ENCODE measurements at regions not wholly inside any gene's neighbourhood (a gene's known extent, or its start where the extent isn't known, plus 50 kb on each side); places are given as distances from the start of the nearest gene placed in this dataset.
A peak's percentile ranks its signal among the peaks of the same experiment; 100 is the strongest.

DNA sequence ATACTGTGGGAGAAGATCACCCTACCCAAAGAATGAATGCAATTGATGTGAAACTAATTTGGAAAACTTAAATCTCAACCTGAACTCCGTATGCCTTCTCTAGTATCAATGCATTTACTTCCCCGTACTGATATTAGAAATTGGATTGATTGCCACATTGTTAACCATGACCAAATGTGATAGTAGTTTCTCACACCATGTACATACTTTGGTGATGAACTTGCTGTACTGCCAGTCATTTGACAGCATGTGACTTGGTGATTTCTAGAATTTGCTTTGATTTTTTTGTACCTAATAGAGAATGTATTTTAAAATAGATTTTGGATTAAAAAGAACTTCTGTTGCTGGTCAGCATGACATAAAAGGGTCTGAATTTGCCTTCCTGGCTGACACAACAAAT, 579.8 kb upstream of the TMEM132C start:
- ATAC-seq = no peak
- DNase-seq (ENCODE audit: low spot score) = no peak
- intact Hi-C loops (cut with DNase I) = no loop called here

GRCh38 chr12:127688906-127689428, 578.0 kb upstream of the TMEM132C start:
- DNase-seq (ENCODE audit: low spot score) (no peak), ATAC-seq (no peak)
- intact Hi-C loops (cut with DNase I) = no loop called here

- no peak for ATAC-seq
- intact Hi-C loops (cut with DNase I) = no loop called here
- DNase-seq (ENCODE audit: low spot score) = no peak
These were observed 576.8 kb upstream of the TMEM132C start for GRCh38 chr12:127690161-127690560.

DNA sequence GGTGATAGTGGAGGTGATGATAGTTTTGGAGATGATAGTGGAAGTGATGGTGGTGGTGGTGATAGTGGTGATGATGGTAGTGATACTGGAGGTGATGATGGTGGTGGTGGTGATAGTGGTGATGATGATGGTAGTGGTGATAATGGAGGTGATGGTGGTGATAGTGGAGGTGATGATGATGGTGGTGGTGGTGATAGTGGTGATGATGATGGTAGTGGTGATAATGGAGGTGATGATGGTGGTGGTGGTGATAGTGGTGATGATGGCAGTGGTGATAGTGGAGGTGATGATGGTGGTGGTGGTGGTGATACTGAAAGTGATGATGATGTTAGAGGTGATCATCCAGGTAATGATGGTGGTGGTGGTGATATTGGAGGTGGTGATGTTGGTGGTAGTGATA, 570.0 kb upstream of the TMEM132C start:
- intact Hi-C loops (cut with DNase I) = no loop called here
- ATAC-seq = peak; percentile 30
- no peak for DNase-seq (ENCODE audit: low spot score)

DNA sequence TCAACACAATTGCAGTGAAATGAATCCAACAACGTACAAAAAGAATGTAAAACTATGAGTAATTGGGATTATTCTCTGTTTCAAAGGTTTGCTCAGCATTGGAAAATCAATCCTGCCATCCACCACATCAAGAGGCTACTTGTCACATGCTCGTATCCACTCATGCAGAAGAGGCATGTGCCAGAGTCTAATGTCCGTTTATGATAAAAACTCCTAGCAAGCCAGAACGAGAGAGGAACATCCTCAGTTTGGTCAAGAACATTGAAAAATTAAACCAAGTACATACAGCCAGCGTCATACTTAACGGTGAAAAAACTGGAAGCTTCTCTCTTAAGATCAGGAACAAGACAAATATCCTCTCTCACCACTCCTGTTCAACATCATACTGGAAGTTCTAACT, 563.9 kb upstream of the TMEM132C start:
- intact Hi-C loops (cut with DNase I) = no loop called here
- DNase-seq (ENCODE audit: low spot score) (no peak), ATAC-seq (no peak)

DNA sequence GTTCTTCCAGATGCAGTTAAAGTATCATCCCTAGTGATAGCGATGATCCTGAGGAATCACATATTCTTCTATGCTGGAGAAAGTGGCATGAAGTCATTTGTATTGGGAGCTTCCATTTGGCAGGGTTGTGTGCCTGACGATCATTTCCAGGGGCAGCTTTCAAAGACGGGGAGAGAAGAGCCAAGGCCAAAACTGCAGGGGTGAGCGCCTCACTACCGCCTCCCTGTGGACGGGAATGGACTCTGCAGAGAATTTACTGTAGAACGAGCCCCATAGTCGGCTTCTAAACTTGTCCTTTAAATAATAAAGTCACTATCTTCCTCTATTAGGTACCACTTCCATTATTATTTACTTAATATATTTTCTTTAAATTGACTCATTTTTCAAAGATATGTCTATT, 555.9 kb upstream of the TMEM132C start:
- intact Hi-C loops (cut with DNase I) = no loop called here
- ATAC-seq (no peak), DNase-seq (ENCODE audit: low spot score) (no peak)

DNA sequence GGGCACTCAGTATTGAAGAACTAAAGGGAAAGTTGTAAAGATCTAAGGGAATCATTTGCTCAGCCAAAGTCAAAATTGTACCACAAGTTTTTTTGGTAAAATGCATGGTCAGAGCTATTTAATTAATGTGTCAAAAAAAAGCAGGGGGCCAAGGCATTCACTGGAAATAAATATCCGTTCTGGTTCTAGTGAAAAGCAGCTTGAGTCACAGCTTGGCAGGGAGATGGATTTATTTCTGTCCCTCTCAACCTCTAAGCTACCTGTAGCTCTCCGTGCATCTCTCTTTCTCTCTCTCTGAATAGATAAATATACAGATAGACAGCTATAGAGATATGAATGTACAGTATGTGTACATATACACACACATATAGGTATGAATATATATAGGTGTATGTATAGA, 554.4 kb upstream of the TMEM132C start:
- ATAC-seq (no peak), DNase-seq (ENCODE audit: low spot score) (no peak)
- intact Hi-C loops (cut with DNase I) = no loop called here

DNA sequence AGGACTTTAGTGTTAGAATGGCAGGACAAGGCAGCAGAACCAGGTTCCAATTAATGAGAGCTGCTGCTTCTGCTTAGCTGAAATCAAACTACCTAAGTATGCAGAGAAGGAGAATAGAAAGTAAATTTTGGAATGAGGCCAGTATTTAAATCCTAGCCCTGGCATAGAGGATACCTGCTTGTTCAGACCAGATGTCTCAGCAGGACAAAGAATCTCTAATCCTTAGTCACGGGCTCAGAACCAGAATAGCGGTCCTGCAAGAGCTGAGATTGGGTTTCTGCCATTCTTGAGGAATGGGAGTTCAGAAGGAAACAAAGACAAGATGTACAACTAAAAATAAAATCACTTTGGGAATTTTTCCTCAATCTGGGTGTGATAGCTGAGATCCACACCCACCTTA, 550.8 kb upstream of the TMEM132C start:
- ATAC-seq (no peak), DNase-seq (ENCODE audit: low spot score) (no peak)
- intact Hi-C loops (cut with DNase I) = no loop called here

DNA sequence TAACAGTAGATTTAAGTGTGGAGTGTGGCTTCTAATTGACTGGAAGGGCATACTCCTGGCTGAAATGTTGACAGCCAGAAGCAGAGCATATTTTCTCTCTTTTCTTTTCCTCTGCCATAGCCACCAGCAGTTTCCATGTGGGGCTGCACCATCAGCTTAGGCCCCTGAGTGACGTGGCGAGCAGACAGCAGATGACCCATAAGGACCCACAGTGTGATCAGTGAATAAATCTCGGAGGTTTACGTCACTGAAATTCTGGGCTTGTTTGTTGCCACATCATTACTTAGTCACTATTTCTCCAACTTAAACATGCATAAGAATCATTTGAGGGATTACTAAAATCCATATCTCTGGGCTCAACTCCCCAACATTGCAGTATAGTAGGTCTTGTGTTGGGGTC, 549.7 kb upstream of the TMEM132C start:
- DNase-seq (ENCODE audit: low spot score) (no peak), ATAC-seq (no peak)
- intact Hi-C loops (cut with DNase I) = no loop called here

DNA sequence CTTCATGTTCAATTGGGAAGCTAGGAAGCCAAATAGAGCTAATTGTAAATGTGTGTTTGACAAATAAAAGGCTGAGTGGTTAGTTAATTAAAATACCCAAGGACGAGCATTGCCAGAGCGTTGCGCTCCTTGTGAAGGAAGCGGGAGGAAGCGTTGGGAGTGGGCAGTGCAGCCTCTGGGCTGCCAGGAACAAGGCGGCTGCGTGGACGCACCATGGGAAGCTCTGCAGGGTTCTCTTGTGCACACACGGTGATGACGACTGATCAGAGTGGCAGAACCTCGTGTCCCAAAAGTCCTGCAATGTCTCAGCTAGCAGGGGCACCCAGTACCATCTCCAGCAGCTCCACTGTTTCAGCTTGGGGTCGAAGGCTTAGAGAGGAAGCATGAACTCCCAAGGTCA, 546.6 kb upstream of the TMEM132C start:
- ATAC-seq (no peak), DNase-seq (ENCODE audit: low spot score) (no peak)
- intact Hi-C loops (cut with DNase I) = no loop called here

DNA sequence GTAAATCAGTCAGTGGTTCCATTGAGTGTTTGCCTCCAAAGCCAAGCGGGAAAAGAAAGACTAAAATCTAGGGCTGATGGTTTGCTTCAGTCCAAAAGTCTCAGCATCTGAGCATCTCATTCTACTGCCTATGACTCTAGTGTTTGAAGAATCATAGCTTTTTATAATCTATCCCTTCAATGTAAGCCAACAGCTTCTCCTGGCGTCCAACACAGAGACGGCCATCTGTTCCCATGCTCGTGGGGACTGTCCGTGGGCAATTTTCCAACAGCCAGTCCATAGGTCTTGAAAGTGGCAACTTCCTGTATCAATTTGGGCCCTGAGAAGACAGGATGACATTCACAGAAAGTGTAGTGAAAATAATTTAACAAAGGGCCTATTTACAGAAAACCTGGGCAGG, 544.4 kb upstream of the TMEM132C start:
- ATAC-seq = no peak
- DNase-seq (ENCODE audit: low spot score) = no peak
- intact Hi-C loops (cut with DNase I) = no loop called here

GRCh38 chr12:127723251-127723650, 543.7 kb upstream of the TMEM132C start:
- no peak for ATAC-seq
- intact Hi-C loops (cut with DNase I) = no loop called here

DNA sequence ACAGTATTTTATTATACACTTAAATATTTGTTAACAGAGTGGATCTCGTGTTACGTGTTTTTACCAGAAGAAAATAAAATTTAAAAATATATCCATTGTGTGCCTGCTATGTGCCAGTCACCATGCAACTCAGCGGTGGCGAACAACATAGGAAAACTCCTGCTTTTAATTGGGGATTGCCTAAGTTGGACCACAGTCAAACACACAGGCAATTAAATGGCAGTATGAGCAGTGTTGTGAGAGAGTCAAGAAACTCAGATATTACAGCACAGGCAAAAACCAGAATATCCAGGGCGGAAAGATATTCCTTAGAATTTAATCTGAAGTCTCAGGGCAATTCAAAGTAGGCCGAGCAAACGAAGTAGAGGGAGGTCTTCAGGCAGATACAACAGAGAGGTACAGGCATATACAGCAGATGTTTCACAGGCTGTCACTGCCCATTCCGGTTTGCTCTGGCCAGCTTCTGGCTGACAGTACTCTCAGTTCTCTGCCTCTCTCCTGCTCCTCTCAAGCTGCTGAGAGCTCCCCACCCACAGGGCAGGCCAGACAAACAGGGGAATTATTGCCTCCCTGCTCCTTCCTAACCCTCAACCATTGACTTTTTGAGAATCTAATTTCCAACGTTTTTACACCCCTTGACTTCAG, 540.2 kb upstream of the TMEM132C start:
- peak; percentile 64 for ATAC-seq
- intact Hi-C loops (cut with DNase I) = no loop called here
- DNase-seq (ENCODE audit: low spot score) = no peak

More at GRCh38 chr12:127723251-127723650, 543.7 kb upstream of the TMEM132C start:
- DNase-seq (ENCODE audit: low spot score) = no peak

DNA sequence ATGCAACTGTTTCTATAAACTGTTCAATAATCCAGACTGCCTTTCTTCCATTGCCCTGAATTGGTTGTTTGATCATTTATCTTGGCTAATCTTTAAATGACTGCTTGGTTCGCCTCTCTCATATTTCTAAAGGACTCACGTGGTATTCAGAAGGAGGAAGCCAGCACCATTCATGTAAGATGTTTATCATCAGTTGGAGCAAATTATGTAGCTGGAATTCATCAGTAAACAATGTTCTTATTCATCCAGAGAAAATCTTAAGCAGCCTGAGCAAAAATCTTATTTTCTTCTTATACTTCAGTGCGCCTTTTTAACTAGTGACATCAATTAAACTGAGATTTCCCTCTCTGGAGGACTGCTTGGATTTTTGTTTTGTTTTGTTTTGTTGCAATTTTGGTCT, 538.7 kb upstream of the TMEM132C start:
- DNase-seq (ENCODE audit: low spot score) = no peak
- intact Hi-C loops (cut with DNase I) = no loop called here
- ATAC-seq = peak; percentile 60

- DNase-seq (ENCODE audit: low spot score) (no peak), ATAC-seq (peak; percentile 65)
- intact Hi-C loops (cut with DNase I) = no loop called here
These were observed 538.2 kb upstream of the TMEM132C start for GRCh38 chr12:127728729-127729128.

GRCh38 chr12:127729381-127729780, 537.6 kb upstream of the TMEM132C start:
- intact Hi-C loops (cut with DNase I) = no loop called here
- DNase-seq (ENCODE audit: low spot score) = no peak
- no peak for ATAC-seq

DNA sequence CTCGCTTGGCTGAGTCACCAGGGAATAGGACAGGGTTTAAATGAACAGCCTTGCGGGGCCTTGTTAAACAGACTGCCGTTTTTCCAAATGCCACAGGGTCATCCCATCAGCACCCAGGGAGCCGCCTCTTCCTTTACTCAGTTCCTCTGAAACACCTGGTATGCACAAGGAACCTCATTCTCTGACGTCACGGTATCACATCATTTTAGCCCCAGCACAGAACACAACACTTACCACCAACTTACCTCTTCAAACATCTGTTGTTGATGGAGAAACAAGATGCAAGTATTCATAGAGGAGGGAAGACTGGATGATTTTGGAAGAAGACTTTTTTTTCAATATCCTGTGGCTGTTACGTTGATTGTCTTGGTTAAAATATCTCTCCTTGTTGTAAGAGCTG, 535.3 kb upstream of the TMEM132C start:
- DNase-seq (ENCODE audit: low spot score) = no peak
- peak; percentile 69 for ATAC-seq
- intact Hi-C loops (cut with DNase I) = no loop called here

DNA sequence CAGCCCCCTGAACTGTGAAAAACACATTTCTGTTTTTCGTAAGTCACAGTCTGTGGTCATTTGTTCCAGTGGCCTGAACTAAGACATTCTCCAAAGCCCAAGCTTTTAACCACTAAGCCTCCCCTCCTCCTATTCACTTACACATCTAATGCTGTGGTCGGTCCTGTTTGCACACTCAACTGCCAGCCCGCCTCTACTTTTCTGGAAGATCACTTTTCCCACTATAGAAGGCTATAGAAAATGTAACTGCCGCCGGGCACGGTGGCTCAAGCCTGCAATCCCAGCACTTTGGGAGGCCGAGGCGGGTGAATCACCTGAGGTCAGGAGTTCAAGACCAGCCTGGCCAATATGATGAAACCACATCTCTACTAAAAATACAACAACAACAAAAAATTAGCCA, 524.7 kb upstream of the TMEM132C start:
- DNase-seq (ENCODE audit: low spot score) (no peak), ATAC-seq (no peak)
- intact Hi-C loops (cut with DNase I) = no loop called here

GRCh38 chr12:127745469-127746212, 521.3 kb upstream of the TMEM132C start:
- intact Hi-C loops (cut with DNase I) = no loop called here
- ATAC-seq = no peak
- no peak for DNase-seq (ENCODE audit: low spot score)

- intact Hi-C loops (cut with DNase I) = no loop called here
- no peak for ATAC-seq
These were observed 517.6 kb upstream of the TMEM132C start for GRCh38 chr12:127749416-127749815.

More at GRCh38 chr12:127749416-127749815, 517.6 kb upstream of the TMEM132C start:
- no peak for DNase-seq (ENCODE audit: low spot score)

Measured in sciatic nerve (tissue), 2 donors.